Kidney (tissue), 13 donors: ENCODE measurements at regions not wholly inside any gene's neighbourhood (a gene's known extent, or its start where the extent isn't known, plus 50 kb on each side); places are given as distances from the start of the nearest gene placed in this dataset.

Experiments used
- DNase-seq, 5 donors: peaks; one replicate each; pipeline ENCODE4 v3.0.0-alpha.2; 2013 to 2020
- FAIRE-seq: peaks from 2 replicates; lab custom pipeline; 2012; peaks lifted over from hg19 to GRCh38; lab: Jason Lieb, UNC
- H3K27ac ChIP-seq, 2 donors: one replicate each; pipeline ENCODE4 v1.7.0; 2013; ENCODE audit warnings: low read depth in 2 of 2, low read length in 2 of 2, inconsistent platforms in 1 of 2
- H3K27me3 ChIP-seq: one replicate; pipeline ENCODE4 v1.7.1; 2013; ENCODE audit warnings: low read length, inconsistent platforms; ENCODE audit not compliant: control insufficient read depth, insufficient read depth
- H3K36me3 ChIP-seq, 3 donors: one replicate each; pipeline versions ENCODE4 v1.7.0 to v1.7.1; 2013; ENCODE audit warnings: low read length in 3 of 3, control low read depth in 1 of 3, inconsistent platforms in 1 of 3; ENCODE audit not compliant: insufficient read depth in 3 of 3, control insufficient read depth in 2 of 3
- H3K4me1 ChIP-seq, 3 donors: one replicate each; pipeline versions ENCODE4 v1.7.0 to v1.7.1; 2013; ENCODE audit warnings: low read length in 3 of 3, inconsistent platforms in 1 of 3, low read depth in 1 of 3; ENCODE audit not compliant: control insufficient read depth in 2 of 3, insufficient read depth in 2 of 3
- H3K4me3 ChIP-seq, 3 donors: one replicate each; pipeline versions ENCODE4 v1.7.0 to v1.8.1; 2013; ENCODE audit warnings: low read length in 3 of 3, control low read depth in 1 of 3, inconsistent platforms in 1 of 3
- H3K9ac ChIP-seq, 3 donors: one replicate each; pipeline versions ENCODE4 v1.7.0 to v1.7.1; 2013; ENCODE audit warnings: low read length in 3 of 3, control low read depth in 1 of 3, inconsistent platforms in 1 of 3
- H3K9me3 ChIP-seq, 3 donors: one replicate each; pipeline versions ENCODE4 v1.7.0 to v1.7.1; 2013; ENCODE audit warnings: low read length in 3 of 3, control low read depth in 1 of 3, inconsistent platforms in 1 of 3; ENCODE audit not compliant: control insufficient read depth in 2 of 3, insufficient read depth in 1 of 3
- intact Hi-C: fragments of 100-400 bp; cut with DNase I; formaldehyde crosslinking; loops from one replicate; pipeline ENCODE4 v1.11.1; 2022
- TF ChIP-seq, protein P1 (sequence below): IDR thresholded peaks from 3 replicates; pipeline ENCODE4 v1.5.1; 2012; ENCODE audit warnings: mild to moderate bottlenecking, moderate library complexity, borderline replicate concordance; ENCODE audit not compliant: insufficient read depth; ENCODE audit errors: extremely low read depth
- donor health status: control.
- donor health status: control.
- donor health status: control.
- donor health status: control.
- donor health status: control.
- donor health status: DM: yes; HTN: yes; CAD: no.
- donor health status: Normal renal cell carcinoma (clear cell type).

DNA sequence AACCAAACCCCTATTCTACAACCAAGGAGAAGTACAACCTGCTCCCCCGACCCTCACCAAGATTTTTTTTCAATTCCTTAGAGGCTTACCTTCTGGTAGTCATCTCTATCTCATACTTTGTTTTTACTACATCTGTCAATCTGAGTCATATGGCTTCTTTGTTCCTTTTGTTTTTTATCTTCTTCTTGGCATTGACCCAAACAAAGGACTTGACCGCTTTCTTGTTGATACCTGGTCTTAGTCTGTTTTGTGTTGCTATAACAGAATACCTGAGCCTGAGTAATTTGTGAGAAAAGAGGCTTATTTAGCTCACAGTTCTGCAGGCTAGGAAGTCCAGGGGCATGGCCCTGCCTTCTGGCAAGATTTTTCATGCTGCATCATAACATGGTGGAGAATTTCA, 352.7 kb downstream of the MLLT3 start:
- TF ChIP-seq, protein P1, sequence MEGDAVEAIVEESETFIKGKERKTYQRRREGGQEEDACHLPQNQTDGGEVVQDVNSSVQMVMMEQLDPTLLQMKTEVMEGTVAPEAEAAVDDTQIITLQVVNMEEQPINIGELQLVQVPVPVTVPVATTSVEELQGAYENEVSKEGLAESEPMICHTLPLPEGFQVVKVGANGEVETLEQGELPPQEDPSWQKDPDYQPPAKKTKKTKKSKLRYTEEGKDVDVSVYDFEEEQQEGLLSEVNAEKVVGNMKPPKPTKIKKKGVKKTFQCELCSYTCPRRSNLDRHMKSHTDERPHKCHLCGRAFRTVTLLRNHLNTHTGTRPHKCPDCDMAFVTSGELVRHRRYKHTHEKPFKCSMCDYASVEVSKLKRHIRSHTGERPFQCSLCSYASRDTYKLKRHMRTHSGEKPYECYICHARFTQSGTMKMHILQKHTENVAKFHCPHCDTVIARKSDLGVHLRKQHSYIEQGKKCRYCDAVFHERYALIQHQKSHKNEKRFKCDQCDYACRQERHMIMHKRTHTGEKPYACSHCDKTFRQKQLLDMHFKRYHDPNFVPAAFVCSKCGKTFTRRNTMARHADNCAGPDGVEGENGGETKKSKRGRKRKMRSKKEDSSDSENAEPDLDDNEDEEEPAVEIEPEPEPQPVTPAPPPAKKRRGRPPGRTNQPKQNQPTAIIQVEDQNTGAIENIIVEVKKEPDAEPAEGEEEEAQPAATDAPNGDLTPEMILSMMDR: no peak
- no peak overlapping the region for H3K9ac ChIP-seq
- H3K4me3 ChIP-seq: no peak overlapping the region
- no peaks in the 10 kb centered on the region for H3K9me3 ChIP-seq
- H3K36me3 ChIP-seq: no peaks in the 10 kb centered on the region
- no peak overlapping the region for H3K27ac ChIP-seq
- DNase-seq: no peak
- intact Hi-C loops: no loop called here
- no peaks in the 10 kb centered on the region for H3K4me1 ChIP-seq
- no peaks in the 10 kb centered on the region for H3K27me3 ChIP-seq
- FAIRE-seq: no peak

DNA sequence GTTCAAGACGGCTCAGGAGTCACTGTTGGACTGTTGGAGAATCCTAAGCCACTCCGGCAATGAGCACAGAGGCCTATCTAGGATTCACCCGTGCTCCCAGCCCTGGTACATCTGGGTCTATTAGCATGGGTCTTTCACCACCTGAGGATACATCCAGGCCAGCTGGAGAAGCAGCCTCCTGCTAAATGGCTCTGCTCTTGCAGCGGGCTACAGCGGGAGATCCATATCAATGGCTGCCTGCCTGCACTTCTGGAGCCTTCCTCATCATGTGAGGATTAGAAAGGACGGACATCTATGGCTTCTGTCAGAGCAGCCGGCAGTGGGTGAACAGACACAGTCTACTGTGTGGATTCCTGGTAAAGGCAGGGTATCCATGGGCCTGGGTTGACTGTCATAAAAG, 357.4 kb downstream of the MLLT3 start:
- TF ChIP-seq, protein P1: no peak
- no peak for FAIRE-seq

DNA sequence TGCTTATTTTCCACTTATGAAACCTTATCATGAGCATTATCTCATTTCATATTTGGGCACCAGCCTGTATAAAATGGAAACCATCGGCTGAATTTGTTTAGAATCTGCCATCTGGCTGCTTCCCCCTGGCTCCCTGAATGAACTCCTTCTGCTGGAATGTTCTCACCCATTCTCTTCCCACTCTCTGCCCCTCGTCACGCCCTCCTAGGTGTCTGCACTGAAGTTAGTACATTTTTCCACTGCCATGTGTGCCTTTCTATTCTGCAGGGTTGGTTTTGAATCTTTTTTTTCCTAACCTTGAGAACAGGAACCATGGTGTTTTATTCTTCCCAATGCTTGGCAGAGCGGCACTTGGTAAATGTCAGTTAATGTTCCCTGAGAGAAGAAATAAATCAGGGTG, 359.7 kb downstream of the MLLT3 start:
- H3K27me3 ChIP-seq: no peaks in the 10 kb centered on the region
- no peak overlapping the region for H3K4me3 ChIP-seq
- FAIRE-seq: no peak
- intact Hi-C loops: no loop called here
- H3K9ac ChIP-seq: no peak overlapping the region
- TF ChIP-seq, protein P1: no peak
- no peak overlapping the region for H3K27ac ChIP-seq
- H3K4me1 ChIP-seq: no peaks in the 10 kb centered on the region
- H3K9me3 ChIP-seq: no peaks in the 10 kb centered on the region
- no peak for DNase-seq
- no peaks in the 10 kb centered on the region for H3K36me3 ChIP-seq

More for the DNA sequence above, 357.4 kb downstream of the MLLT3 start:
- H3K27me3 ChIP-seq: no peaks in the 10 kb centered on the region
- H3K4me3 ChIP-seq: no peak overlapping the region
- no peak for DNase-seq
- H3K36me3 ChIP-seq: no peaks in the 10 kb centered on the region
- no peaks in the 10 kb centered on the region for H3K9me3 ChIP-seq
- intact Hi-C loops: no loop called here
- H3K27ac ChIP-seq: no peak overlapping the region
- H3K9ac ChIP-seq: no peak overlapping the region
- H3K4me1 ChIP-seq: no peaks in the 10 kb centered on the region

DNA sequence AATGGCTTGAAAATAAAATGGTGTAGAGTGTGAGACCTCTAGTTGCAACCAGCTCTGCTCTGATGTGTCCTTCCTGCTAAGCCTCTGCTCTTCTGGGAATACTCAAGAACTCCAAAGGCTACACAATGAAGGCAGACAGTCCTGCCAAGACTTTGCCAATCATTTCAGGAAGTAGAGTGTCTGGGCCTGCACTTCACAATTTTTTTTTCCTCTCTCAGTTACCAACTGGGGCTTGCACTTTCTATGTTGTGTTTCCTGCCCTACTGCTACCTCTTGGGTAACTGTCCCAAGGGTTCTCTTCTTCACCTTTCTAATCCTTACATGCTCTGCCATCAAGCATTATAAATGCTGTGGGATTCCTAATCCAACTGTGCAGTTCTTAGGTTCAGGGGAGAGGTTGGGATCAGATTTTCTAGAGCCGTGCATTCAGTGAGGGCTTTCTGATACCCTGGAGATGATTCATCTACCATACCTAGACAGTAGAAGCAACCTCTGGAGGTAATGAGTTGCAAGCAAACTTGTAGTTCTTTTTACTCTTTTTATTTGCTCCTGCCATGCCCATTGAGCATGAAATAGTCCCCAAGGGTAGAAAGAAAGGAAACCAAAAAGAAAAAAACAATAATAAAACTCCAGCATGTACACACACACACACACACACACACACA, 365.9 kb downstream of the MLLT3 start:
- H3K4me3 ChIP-seq: no peak overlapping the region
- no peak overlapping the region for H3K27ac ChIP-seq
- H3K36me3 ChIP-seq: no peaks in the 10 kb centered on the region
- no peak overlapping the region for H3K9ac ChIP-seq
- FAIRE-seq: no peak
- intact Hi-C loops: no loop called here
- H3K9me3 ChIP-seq: no peaks in the 10 kb centered on the region
- DNase-seq: no peak
- no peaks in the 10 kb centered on the region for H3K27me3 ChIP-seq
- H3K4me1 ChIP-seq: no peaks in the 10 kb centered on the region
- TF ChIP-seq, protein P1: no peak
